PFSK-1 (cell line): ENCODE measurements at regions not wholly inside any gene's neighbourhood (a gene's known extent, or its start where the extent isn't known, plus 50 kb on each side); places are given as distances from the start of the nearest gene placed in this dataset.

ENCODE experiments used
- FOXP2 ChIP-seq: optimal IDR thresholded peaks from 2 replicates; pipeline ENCODE3; 2011; ENCODE audit warnings: borderline replicate concordance, control low read depth, inconsistent platforms; ENCODE audit not compliant: insufficient read depth; ENCODE audit errors: extremely low read length, extremely low read depth
- POLR2AphosphoS5 ChIP-seq: IDR thresholded peaks from 2 replicates; pipeline ENCODE4 v1.6.1; 2012; ENCODE audit warnings: low read depth, mild to moderate bottlenecking, control low read depth, low read length, moderate library complexity
- SIN3A ChIP-seq: IDR thresholded peaks from 2 replicates; pipeline ENCODE4 v1.6.1; 2012; ENCODE audit warnings: mild to moderate bottlenecking, low read length, moderate library complexity, borderline replicate concordance; ENCODE audit not compliant: insufficient read depth
- TAF1 ChIP-seq: IDR thresholded peaks from 2 replicates; pipeline ENCODE4 v1.6.1; 2012; ENCODE audit warnings: low read length, control low read depth, borderline replicate concordance; ENCODE audit not compliant: insufficient read depth
- TF ChIP-seq, protein P1 (sequence below), 2 experiments: IDR thresholded peaks; 2 replicates each; pipeline versions ENCODE4 v1.6.1 to v1.8.0; 2011 to 2012; ENCODE audit warnings: low read depth in 2 of 2, low read length in 2 of 2, control low read depth in 1 of 2, inconsistent platforms in 1 of 2, mild to moderate bottlenecking in 1 of 2, moderate library complexity in 1 of 2; ENCODE audit not compliant: insufficient read depth in 1 of 2

GRCh38 chr18:9008709-9009635 lies 93.5 kb upstream of the NDUFV2 start:
- no peak for TF ChIP-seq FOXP2
- no peak for TF ChIP-seq SIN3A
- TF ChIP-seq, protein P1, sequence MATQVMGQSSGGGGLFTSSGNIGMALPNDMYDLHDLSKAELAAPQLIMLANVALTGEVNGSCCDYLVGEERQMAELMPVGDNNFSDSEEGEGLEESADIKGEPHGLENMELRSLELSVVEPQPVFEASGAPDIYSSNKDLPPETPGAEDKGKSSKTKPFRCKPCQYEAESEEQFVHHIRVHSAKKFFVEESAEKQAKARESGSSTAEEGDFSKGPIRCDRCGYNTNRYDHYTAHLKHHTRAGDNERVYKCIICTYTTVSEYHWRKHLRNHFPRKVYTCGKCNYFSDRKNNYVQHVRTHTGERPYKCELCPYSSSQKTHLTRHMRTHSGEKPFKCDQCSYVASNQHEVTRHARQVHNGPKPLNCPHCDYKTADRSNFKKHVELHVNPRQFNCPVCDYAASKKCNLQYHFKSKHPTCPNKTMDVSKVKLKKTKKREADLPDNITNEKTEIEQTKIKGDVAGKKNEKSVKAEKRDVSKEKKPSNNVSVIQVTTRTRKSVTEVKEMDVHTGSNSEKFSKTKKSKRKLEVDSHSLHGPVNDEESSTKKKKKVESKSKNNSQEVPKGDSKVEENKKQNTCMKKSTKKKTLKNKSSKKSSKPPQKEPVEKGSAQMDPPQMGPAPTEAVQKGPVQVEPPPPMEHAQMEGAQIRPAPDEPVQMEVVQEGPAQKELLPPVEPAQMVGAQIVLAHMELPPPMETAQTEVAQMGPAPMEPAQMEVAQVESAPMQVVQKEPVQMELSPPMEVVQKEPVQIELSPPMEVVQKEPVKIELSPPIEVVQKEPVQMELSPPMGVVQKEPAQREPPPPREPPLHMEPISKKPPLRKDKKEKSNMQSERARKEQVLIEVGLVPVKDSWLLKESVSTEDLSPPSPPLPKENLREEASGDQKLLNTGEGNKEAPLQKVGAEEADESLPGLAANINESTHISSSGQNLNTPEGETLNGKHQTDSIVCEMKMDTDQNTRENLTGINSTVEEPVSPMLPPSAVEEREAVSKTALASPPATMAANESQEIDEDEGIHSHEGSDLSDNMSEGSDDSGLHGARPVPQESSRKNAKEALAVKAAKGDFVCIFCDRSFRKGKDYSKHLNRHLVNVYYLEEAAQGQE (IDR thresholded peaks at IDR 0.05; ENCODE audit: insufficient read depth in 1 of 2, low read depth in 2 of 2, low read length in 2 of 2) = no peak

DNA sequence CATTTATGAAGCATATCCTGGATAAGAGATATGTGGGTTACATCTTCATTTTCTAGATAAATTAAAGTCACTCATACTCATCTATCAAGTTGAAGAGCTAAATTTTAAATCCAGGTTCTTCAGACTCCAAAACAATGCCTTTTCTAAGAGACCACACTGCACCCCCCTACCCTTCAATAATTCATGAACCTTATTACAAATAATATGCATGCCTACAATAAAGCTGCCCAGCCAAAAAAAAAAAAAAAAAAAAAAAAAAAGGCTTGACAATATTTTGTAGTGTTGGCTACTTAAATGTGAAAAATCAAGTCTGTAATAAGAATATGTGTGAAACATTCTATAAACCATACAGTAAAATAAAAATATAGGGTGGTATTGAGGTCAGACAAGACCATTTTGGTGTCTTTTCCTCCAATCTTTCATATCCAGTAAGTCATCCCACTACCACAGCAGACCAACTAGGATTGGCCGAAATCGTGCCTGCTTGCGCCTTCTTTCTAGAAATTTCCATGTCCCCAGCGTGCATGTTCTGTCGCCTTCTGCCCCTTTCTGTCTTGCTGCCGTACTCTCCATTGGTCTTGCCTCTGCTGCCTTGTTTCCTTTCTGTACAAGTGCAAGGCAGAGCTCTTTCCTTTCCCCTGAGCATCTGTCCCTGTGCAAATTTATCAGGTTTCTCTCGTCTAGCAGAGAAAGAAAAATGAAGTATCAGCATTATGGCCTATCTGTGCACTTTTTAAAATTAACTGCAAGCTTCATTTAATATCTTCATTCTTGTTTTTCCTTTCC lies 92.6 kb upstream of the NDUFV2 start:
- TF ChIP-seq SIN3A = no peak
- TF ChIP-seq, protein P1 (IDR thresholded peaks at IDR 0.05; ENCODE audit: insufficient read depth in 1 of 2, low read depth in 2 of 2, low read length in 2 of 2) = no peak
- no peak for TF ChIP-seq POLR2AphosphoS5

DNA sequence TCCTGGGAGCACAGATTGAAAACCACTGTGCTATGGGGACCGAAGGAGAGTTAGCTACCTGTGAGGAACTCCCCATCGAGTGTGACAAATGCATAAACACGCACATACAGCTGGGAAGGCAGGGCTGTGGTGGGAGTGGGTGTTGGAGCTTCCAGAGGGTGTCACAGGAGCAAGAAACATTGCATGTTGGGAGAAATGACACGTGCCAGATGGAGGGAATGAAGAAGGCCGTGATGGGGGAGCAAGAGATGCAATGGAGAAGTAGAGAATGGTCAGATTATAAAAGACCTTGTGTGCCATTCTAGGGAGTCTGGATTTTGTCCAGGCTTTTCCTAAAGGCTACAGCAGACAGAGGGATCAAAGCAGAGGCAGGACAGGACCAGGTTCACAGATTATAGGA lies 91.1 kb upstream of the NDUFV2 start:
- TF ChIP-seq POLR2AphosphoS5 (no peak), SIN3A (no peak), TAF1 (no peak), FOXP2 (no peak)
- TF ChIP-seq, protein P1 (IDR thresholded peaks at IDR 0.05; ENCODE audit: insufficient read depth in 1 of 2, low read depth in 2 of 2, low read length in 2 of 2) = no peak

DNA sequence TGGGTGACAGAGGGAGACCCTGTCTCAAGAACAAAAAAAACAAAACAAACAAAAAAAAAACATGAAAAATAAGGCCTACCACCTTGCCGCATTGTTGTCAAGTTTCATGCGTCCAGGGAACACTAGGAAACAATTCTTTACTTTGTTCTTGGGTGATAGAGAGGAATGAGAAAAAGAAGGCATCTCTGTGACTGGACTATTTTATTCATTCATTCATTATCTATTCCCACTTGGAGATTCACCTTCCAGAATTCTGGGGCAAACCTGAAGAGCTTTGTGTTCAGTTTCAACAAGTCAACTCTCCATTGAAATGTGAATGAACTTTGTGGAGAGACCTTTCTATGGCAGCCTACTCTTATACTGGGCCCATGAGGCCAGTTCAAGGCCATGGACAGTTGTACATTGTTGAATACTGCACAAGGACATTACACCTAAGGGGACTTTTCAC lies 88.5 kb upstream of the NDUFV2 start:
- no peak for TF ChIP-seq TAF1
- no peak for TF ChIP-seq POLR2AphosphoS5
- TF ChIP-seq FOXP2 = no peak
- no peak for TF ChIP-seq SIN3A
- TF ChIP-seq, protein P1 (IDR thresholded peaks at IDR 0.05; ENCODE audit: insufficient read depth in 1 of 2, low read depth in 2 of 2, low read length in 2 of 2) = no peak

- TF ChIP-seq FOXP2 (no peak), SIN3A (no peak), POLR2AphosphoS5 (no peak), TAF1 (no peak)
- TF ChIP-seq, protein P1 (IDR thresholded peaks at IDR 0.05; ENCODE audit: insufficient read depth in 1 of 2, low read depth in 2 of 2, low read length in 2 of 2) = no peak
Measured at GRCh38 chr18:9015689-9016088, 86.8 kb upstream of the NDUFV2 start.
